Retina (tissue), 1 donor: ENCODE measurements at regions not wholly inside any gene's neighbourhood (a gene's known extent, or its start where the extent isn't known, plus 50 kb on each side); places are given as distances from the start of the nearest gene placed in this dataset.

Experiments used
- DNase-seq: peaks from one replicate; pipeline ENCODE4 v3.0.0-alpha.2; 2016

DNA sequence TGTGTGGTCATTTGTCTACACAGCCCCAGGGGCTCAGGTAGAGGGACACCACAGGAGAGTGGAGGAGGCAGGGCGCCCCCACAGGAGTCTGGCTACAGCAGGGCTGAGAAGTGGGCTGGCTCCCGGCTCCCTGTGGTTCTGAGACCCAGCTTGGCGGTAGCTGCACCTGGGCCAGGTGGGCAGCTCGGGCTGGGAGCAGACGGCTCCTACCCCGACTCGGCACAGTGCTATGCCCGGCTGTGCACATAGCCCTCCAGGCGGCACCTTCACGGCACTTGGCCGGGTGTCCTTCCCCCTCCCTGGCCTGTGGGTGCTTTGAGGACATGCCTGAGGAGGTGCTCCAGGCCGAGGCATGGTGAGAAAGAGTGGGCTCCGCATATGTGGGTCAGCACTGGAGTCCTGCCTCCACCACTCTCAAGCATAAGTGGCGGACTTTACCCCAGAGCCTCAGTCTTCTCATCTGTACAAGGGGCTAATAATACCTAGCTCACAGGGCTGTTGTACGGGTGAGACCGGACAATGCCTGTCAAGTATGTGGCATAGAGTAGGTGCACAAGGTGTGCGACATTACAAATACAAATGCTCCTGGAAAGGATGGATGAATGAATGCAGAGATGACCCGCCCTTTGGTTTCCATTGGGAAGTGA lies 50.1 kb upstream of the JPH3 start:
- no peak for DNase-seq

- no peak for DNase-seq
Measured at GRCh38 chr16:87551487-87551886, 50.8 kb upstream of the JPH3 start.

DNA sequence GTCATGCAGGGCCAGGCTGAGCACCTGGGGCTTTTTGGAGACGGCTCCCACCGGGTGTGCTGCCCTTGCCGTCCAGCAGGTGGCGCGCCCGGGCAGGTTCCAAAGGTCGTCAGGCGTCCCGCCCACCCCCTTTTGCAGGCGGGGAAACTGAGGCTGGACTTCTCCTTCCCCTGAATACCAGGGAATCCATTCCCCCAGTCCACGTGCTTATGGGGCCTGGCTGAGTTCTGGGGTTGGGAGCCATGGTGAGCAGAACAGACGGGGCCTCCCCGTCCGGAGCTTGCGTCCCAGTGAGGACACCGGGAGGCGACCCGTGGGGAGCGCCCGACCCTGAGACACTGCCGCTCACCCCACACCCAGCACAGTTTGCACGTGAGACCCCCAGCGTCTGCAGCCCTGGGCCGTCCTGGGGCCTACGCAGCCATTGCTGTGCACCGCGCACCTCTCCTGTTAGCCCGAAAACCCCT lies 51.8 kb upstream of the JPH3 start:
- peak; percentile 71 for DNase-seq

DNA sequence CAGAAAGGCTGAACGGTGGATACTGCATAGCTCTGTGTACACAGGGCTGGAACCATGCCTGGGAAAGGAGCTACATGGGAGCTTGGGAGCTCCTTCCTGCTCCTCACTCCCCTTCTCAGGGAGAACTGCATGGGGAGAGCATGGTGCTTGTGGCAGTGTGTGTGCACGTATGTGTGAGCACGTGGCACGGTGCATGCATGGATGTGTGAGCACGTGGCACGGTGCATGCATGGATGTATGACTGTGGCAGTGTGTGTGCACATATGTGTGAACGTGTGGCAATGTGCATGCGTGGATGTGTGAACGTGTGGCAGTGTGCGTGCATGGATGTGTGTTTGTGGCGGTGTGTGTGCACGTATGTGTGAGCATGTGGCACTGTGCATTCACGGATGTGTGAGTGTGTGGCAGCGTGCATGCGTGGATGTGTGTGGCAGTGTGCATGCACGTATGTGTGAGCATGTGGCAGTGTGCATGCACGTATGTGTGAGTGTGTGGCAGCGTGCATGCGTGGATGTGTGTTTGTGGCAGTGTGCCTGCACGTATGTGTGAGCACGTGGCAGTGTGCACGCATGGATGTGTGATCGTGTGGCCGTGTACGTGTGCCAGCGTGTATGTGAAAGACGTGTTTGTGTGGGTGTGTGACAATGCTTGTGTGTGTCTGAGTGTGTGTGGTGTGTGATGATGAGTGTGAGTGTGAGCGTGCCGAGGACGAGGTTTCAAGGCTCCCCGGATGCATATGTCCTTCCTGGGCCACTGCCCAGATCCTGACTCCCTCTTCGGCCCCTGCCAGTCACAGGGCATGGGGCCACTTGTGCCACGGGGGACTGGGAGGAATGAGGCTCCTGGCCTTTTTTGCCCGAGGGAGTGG lies 52.4 kb upstream of the JPH3 start:
- DNase-seq: no peak

DNA sequence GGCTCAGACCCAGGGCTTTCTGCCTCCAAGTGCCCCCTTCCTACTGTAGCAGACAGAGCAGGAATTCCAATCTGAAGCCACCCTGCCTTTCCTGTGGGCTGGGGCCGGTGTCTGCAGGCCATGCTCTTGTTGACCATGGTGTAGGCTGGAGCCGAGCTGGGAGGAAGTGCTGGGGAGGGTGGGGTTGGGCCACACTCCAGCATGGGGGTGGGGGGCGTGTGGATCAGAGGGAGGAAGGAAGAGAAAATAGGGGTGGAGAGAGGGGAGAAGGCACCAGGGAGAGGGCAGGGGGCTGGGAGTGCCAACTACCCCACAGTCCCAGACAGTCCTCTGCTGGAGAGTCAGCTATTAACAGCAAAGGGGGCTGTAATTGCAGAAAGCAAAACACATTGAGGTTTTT lies 54.3 kb upstream of the JPH3 start:
- DNase-seq: no peak

GRCh38 chr16:87543436-87544191 lies 50.8 kb upstream of the ZCCHC14 start:
- no peak for DNase-seq

DNA sequence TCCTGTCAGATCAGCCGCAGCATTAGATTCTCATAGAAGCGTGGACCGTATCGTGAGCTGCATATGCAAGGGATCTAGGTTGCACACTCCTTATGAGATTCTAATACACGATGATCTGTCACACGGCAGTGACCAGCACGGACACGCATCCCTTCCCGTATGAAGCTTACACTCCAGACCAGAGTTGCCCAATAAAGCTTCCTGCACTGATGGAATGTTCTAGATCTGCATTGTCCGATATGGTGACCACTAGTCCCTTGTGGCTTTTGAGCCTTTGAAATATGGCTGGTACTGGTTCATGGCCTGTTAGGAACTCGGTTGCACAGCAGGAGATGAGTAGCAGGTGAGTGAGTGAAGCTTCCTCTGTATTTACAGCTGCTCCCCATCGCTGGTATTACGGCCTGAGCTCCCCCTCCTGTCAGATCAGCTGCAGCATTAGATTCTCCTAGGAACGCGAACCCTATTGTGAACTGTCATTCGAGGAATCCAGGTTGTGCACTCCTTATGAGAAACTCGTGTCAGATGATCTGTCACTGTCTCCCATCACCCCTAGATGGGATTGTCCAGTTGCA lies 49.8 kb upstream of the ZCCHC14 start:
- no peak for DNase-seq
